ENCODE measurements at regions not wholly inside any gene's neighbourhood (a gene's known extent, or its start where the extent isn't known, plus 50 kb on each side); places are given as distances from the start of the nearest gene placed in this dataset.
"Not testable (repeated sequence)": the region's sequence is repeated elsewhere in the genome, so short reads cannot be mapped to it uniquely, and the experiment has no call there.

- H3K27ac ChIP-seq (replicated peaks); H3K4me3 ChIP-seq (replicated peaks; ENCODE audit: insufficient read depth, low read length); DNase-seq (ENCODE audit: low read depth in 1 of 2, low spot score in 1 of 2); H3K27me3 ChIP-seq (ENCODE audit: insufficient read depth, poor library complexity, severe bottlenecking): not testable (repeated sequence)
These were observed 490.7 kb downstream of the RPIA start for GRCh38 chr2:89182221-89182620.

- not testable (repeated sequence) for H3K4me3 ChIP-seq (replicated peaks; ENCODE audit: insufficient read depth, low read length); H3K27me3 ChIP-seq (ENCODE audit: insufficient read depth, poor library complexity, severe bottlenecking); DNase-seq (ENCODE audit: low read depth in 1 of 2, low spot score in 1 of 2)
- peak overlapping the region; percentile 43 for H3K27ac ChIP-seq (replicated peaks)
These were observed 493.3 kb downstream of the RPIA start for GRCh38 chr2:89184746-89185145.

GRCh38 chr2:89195636-89196251, 504.3 kb downstream of the RPIA start:
- not testable (repeated sequence) for H3K27me3 ChIP-seq (ENCODE audit: insufficient read depth, poor library complexity, severe bottlenecking); DNase-seq (ENCODE audit: low read depth in 1 of 2, low spot score in 1 of 2); H3K27ac ChIP-seq (replicated peaks); H3K4me3 ChIP-seq (replicated peaks; ENCODE audit: insufficient read depth, low read length)

GRCh38 chr2:89196719-89197118, 505.2 kb downstream of the RPIA start:
- not testable (repeated sequence) for DNase-seq (ENCODE audit: low read depth in 1 of 2, low spot score in 1 of 2); H3K27ac ChIP-seq (replicated peaks); H3K4me3 ChIP-seq (replicated peaks; ENCODE audit: insufficient read depth, low read length); H3K27me3 ChIP-seq (ENCODE audit: insufficient read depth, poor library complexity, severe bottlenecking)

- DNase-seq (ENCODE audit: low read depth in 1 of 2, low spot score in 1 of 2); H3K27me3 ChIP-seq (ENCODE audit: insufficient read depth, poor library complexity, severe bottlenecking); H3K27ac ChIP-seq (replicated peaks); H3K4me3 ChIP-seq (replicated peaks; ENCODE audit: insufficient read depth, low read length): not testable (repeated sequence)
These were observed 506.6 kb downstream of the RPIA start for GRCh38 chr2:89198026-89198425.

- DNase-seq (ENCODE audit: low read depth in 1 of 2, low spot score in 1 of 2); H3K27ac ChIP-seq (replicated peaks); H3K27me3 ChIP-seq (ENCODE audit: insufficient read depth, poor library complexity, severe bottlenecking); H3K4me3 ChIP-seq (replicated peaks; ENCODE audit: insufficient read depth, low read length): not testable (repeated sequence)
These were observed 508.2 kb downstream of the RPIA start for GRCh38 chr2:89199453-89200246.

GRCh38 chr2:89200247-89200527, 508.7 kb downstream of the RPIA start:
- DNase-seq (ENCODE audit: low read depth in 1 of 2, low spot score in 1 of 2): peak; percentile 7 to 29
- H3K4me3 ChIP-seq (replicated peaks; ENCODE audit: insufficient read depth, low read length); H3K27me3 ChIP-seq (ENCODE audit: insufficient read depth, poor library complexity, severe bottlenecking); H3K27ac ChIP-seq (replicated peaks): not testable (repeated sequence)

- not testable (repeated sequence) for H3K4me3 ChIP-seq (replicated peaks; ENCODE audit: insufficient read depth, low read length); H3K27ac ChIP-seq (replicated peaks); H3K27me3 ChIP-seq (ENCODE audit: insufficient read depth, poor library complexity, severe bottlenecking); DNase-seq (ENCODE audit: low read depth in 1 of 2, low spot score in 1 of 2)
These were observed 511.0 kb downstream of the RPIA start for GRCh38 chr2:89202518-89202917.

GRCh38 chr2:89205153-89205552, 513.7 kb downstream of the RPIA start:
- H3K27ac ChIP-seq (replicated peaks); H3K27me3 ChIP-seq (ENCODE audit: insufficient read depth, poor library complexity, severe bottlenecking); H3K4me3 ChIP-seq (replicated peaks; ENCODE audit: insufficient read depth, low read length): not testable (repeated sequence)
- peak in 1 of 2 experiments; percentile 40 for DNase-seq (ENCODE audit: low read depth in 1 of 2, low spot score in 1 of 2)

GRCh38 chr2:89208144-89208932, 516.9 kb downstream of the RPIA start:
- DNase-seq (ENCODE audit: low read depth in 1 of 2, low spot score in 1 of 2); H3K27me3 ChIP-seq (ENCODE audit: insufficient read depth, poor library complexity, severe bottlenecking); H3K4me3 ChIP-seq (replicated peaks; ENCODE audit: insufficient read depth, low read length): not testable (repeated sequence)

GRCh38 chr2:89213151-89213550, 521.7 kb downstream of the RPIA start:
- H3K27me3 ChIP-seq (ENCODE audit: insufficient read depth, poor library complexity, severe bottlenecking); H3K27ac ChIP-seq (replicated peaks); H3K4me3 ChIP-seq (replicated peaks; ENCODE audit: insufficient read depth, low read length): not testable (repeated sequence)
- peak in 1 of 2 experiments; percentile 57 for DNase-seq (ENCODE audit: low read depth in 1 of 2, low spot score in 1 of 2)

More at GRCh38 chr2:89208144-89208932, 516.9 kb downstream of the RPIA start:
- not testable (repeated sequence) for H3K27ac ChIP-seq (replicated peaks)

- H3K27ac ChIP-seq (replicated peaks); H3K27me3 ChIP-seq (ENCODE audit: insufficient read depth, poor library complexity, severe bottlenecking); H3K4me3 ChIP-seq (replicated peaks; ENCODE audit: insufficient read depth, low read length); DNase-seq (ENCODE audit: low read depth in 1 of 2, low spot score in 1 of 2): not testable (repeated sequence)
These were observed 522.3 kb downstream of the RPIA start for GRCh38 chr2:89213811-89214210.

- not testable (repeated sequence) for H3K27ac ChIP-seq (replicated peaks); H3K27me3 ChIP-seq (ENCODE audit: insufficient read depth, poor library complexity, severe bottlenecking); H3K4me3 ChIP-seq (replicated peaks; ENCODE audit: insufficient read depth, low read length); DNase-seq (ENCODE audit: low read depth in 1 of 2, low spot score in 1 of 2)
These were observed 530.0 kb downstream of the RPIA start for GRCh38 chr2:89221474-89221873.

- DNase-seq (ENCODE audit: low read depth in 1 of 2, low spot score in 1 of 2); H3K27ac ChIP-seq (replicated peaks); H3K4me3 ChIP-seq (replicated peaks; ENCODE audit: insufficient read depth, low read length); H3K27me3 ChIP-seq (ENCODE audit: insufficient read depth, poor library complexity, severe bottlenecking): not testable (repeated sequence)
These were observed 530.7 kb downstream of the RPIA start for GRCh38 chr2:89222063-89222732.

Measured in HL-60 (cell line).